GM21390 (cell line): ENCODE measurements at regions not wholly inside any gene's neighbourhood (a gene's known extent, or its start where the extent isn't known, plus 50 kb on each side); places are given as distances from the start of the nearest gene placed in this dataset.

Source experiments
- ATAC-seq: cut with Tn5 transposase; IDR thresholded peaks from one replicate; pipeline ENCODE4 v1.9.1; 2021; ENCODE audit not compliant: unreplicated experiment

DNA sequence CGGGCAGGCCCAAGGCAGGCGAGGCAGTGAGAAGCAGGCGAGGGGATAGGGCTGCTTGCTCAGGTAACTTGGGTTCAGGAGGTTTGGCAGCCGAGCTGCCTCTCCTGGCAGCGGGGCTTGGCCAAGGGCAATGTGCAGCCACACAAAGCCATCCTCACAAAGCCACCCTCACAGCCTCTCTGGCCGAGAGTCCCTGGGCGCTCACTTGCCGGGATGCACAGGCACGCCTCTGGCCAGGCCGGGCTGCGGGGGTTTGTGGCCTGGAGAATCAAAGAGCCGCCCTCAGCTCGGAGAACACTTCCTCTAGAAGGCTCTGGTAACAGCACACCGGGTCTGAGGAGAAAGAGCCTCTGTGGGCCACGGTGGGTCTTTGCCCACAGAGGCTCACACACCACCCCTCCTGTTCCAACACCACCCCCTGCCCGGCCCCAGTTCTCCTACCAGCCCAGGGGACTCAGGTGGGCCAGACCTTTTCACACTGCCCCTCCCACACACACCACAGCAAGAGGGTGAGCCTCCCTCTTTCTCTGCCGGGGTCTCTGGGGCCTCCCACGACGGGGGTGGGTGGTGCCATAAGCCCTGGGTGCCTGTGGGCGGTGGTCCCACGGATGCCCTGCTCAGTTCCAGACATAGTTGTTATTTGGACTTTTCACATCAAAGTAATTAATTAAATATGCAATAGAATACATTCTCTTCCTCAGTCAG, 186.9 kb downstream of the ZFP36L2 start:
- ATAC-seq: no peak

DNA sequence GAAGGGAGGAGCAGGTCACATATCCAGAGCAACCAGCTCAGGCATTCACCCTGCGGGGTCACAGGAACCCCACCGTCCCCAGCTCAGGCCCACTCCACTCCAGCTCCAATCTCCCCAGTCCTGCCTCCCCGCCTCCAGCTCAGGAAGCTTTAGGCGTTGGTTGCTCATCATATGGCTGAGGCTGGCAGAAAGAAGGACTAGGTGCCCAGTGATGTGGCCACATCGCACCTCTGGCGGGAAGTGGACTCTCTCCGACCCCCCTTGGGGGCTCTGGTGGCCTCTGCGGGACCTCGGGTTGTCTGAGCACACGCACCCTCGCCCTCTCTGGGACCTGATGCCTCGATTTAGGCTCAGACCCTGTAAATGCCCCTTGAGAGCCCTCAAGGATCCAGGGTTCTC, 187.7 kb downstream of the ZFP36L2 start:
- ATAC-seq: no peak

DNA sequence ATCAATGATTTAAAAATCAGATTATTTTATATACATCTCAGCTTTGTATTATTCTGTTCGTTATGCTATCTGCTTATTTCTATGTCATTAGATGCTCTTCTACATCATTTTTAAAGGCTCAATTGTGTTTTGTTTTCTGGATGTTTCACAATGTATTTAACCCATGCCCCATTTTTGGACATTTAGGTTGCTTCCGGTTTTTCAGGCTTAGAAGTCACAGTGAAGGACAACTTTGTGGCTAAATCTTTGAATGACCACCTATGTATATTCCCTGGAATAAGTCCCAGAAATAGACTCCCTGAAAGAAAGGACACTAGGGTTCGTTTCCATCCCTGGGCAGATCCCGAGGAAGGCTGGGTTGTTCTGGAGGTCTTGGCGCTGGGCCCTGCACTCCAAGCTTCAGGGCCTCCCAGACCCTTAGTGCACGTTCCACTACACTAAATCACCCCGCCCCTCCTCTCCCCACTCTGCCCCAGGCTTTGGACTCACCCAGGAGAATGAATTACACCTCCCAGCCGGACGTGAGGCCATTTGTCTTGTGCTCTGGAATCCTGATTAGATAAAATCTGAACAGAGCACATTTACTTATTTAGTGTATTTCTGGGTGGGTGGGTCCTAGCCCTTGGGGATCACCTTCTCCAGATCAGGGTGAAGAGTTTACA, 188.2 kb downstream of the ZFP36L2 start:
- no peak for ATAC-seq

DNA sequence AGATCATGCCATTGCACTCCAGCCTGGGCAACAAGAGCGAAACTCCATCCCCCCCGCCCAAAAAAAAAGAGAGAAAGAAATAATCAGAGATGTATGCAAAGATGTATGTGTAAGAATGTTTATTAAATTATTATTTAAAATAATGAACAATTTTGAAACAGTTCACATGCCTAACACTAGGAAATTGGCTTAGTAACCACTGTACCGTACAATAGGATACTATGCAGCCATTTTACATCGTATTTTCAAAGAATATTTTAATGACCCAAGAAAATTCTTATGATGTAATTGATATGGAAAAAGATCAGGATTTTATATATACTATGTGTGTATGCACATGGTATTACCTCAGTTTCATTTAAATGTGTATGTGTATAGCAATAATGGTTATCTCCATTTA, 190.5 kb downstream of the ZFP36L2 start:
- ATAC-seq: no peak

DNA sequence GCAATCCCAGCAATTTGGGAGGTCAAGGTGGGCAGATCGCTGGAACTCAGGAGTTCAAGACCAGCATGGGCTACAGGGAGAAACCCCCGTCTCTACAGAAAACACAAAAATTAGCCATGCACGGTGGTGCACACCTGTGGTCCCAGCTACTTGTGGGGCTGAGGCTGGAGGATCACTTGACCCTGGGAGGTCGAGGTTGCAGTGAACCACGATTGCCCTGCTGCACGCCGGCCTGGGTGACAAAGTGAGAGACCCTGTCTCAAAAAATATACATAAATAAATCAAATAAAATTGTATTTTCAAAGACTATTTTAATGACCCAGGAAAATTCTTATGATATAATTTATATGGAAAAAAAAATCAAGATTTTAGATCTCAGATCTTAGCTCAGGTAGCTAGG, 191.5 kb downstream of the ZFP36L2 start:
- no peak for ATAC-seq

DNA sequence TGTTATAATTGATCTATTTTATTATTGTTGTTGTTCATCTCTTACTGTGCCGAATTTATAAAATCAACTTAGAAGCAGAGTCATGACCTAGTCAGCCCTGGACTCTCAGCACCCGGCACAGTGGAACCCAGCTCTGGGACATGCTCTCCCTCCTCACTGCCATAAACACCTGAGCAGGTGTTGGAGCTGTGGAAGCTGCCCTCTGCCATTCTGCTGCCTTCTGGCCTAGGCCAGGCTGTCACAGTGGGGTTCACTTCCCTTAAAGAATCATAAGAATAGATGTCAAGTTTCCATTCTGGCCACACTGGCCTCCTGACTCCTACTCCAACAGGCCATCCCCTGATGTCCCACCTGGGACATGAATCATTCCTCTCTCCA, 192.2 kb downstream of the ZFP36L2 start:
- ATAC-seq: no peak

DNA sequence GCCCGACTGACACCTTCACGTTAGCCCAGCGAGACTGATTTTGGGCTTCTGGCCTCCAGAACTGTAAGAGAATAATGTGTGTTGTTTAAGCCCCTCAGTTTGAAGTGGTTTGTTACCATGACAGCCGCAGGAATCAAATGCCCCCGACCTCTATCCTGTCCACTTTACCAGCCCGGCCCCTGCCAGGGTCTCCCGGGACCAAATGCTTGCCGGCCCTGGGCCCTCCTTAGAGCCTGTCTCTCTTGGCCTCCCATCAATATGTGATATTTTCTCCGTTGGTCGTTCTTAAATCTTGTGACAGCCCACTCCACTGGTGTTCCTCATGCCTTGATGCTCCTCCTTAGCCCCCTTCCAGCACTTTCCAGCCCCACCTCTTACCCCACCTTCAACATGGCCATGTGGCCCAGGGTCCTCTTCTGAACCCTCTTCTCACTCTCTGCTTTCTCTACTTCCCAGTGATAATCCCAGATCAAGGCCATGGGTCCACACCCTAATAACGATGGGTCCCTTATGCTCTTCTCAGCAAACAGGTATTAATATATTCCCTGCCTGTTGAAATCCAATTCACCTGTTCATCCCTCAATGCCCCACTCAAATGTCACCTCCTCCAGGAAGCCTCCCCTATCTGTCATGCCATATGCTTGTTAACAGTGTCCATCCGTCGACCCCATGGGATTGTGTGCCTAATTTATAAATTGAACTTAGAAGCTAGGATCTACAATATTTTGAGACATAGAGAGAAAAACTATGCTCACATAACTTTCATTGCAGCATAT, 192.8 kb downstream of the ZFP36L2 start:
- no peak for ATAC-seq

DNA sequence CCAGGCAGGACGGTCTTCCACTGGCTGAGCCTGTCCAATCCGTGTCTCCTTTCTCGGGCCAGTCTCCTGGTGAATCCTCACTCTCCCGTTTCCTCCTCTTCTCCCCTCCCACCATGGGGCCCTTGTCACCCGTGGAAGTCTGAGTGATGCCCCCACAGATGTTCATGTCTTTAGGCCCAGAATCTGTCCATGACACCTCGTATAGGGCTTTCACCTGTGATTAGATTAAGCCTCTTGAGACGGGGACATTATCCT, 193.5 kb downstream of the ZFP36L2 start:
- no peak for ATAC-seq

DNA sequence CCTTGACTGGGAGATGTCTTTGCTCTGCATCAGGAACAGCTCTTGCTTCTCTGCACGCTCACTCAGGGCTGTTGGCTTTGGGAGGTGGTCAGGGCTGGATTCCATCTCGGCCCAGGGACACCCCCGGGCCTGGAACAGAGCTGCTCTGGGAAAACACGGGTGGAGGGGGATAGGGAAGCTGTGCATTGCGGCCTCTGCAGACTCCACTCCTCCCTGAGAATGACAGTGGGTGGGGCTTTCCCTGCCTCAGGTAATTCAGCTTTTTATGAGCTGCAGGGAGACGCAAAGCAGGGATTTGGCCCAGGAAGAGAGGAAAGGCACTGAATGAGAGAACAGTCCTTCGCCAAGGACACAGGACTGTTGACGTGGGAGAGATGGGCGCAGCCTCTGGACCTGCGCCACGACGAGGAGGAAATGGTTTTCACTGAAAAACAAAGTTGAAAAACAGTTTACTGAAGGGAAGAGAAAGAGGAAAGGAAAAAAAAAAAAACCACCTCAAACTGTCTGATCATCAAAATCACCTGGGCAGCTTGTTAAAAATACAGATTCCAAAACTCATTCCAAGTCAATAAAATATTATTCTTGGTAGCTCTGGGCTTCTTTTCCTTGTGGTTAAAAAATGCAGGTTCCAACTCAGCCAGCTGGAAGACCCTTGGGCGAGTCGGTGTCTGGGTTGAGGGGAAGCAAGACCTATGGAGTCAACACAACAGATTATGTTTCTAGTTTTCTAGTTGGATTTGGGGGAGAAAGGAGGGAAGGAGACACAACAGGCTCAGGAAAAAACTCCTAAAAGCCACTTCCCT, 194.0 kb downstream of the ZFP36L2 start:
- no peak for ATAC-seq

DNA sequence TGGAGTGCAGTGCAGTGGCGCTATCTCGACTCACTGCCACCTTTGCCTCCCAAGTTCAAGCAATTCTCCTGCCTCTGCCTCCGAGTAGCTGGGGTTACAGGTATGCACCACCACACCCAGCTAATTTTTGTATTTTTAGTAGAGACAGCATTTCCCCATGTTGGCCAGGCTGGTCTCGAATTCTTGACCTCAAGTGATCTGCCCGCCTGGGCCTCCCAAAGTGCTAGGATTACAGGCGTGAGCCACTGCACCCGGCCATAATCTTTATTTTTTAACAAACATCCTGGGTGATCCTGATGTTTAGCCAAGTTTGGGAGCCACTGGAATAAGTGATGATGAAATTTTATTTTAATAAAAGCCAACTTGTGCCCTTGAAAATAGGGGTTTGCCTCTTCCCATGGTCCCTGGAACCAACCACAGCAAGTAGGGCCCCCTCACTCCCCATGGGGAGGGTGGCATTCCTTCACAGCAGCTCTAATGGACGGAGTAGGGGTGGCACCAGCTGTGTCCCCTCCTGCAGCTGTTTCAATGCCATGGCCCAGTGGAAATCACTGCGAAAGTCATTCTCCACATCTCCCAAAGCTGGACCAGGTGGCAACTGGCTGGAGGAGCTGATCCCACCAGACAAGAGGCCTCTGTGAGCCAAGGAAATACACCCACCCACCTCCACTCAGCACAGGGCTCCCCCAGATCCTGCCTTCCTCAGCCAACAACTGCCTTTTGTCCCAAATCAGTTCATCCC, 194.8 kb downstream of the ZFP36L2 start:
- no peak for ATAC-seq

DNA sequence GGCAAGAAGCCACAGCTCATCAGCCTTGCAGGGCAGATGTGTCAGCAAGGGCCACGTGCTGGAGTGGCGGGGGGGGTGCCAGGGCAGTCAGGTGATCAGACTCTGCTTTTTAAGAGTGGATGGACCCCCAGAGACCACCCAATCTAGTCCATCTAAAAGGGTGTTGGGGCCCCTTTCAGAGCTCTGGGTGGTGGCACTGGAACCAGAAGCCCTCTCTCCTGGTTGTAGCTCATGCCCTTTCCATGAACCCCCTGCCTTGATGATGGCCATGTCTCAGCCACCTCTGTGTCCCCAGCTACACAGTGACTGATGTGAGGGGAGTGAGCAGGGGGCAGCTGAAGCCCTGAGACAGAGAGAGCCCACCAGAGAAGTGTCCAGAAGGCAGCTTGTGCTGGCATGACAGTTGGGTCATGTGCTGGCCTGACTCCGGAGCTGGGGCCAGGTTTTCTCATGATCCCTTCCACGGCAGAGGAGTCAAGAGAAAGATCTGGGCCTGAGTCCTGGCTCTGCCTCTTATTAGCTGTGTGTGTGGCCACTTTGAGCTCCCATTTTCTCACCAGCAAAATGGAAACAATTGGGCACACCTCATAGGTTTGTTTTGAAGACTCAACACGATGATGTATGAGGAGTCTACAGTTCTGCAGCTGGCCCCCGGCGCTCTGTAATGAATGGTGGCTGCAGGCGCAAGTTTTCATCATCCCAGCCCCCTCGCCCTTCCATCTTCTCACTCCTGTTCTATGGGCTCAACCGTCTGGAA, 195.7 kb downstream of the ZFP36L2 start:
- no peak for ATAC-seq

DNA sequence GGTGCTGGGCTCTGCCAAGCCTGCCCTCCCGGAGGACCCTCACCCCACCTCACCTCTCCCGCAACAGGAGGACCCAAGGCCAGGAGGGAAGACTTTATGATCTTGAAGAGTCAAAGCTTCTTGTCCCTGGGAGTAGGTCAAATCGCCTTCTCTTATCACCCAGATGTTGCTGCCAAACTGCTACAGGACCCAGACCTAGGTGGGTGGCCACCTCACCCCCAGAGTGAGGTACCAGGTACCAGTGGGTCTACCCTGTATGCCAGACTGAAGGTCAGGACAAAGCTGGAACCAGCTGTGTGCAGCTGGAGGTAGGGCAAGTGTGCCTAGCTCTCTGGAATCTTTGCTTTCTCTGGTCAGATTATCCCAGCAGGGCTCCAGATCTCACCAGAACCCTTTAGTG, 197.2 kb downstream of the ZFP36L2 start:
- ATAC-seq: no peak

DNA sequence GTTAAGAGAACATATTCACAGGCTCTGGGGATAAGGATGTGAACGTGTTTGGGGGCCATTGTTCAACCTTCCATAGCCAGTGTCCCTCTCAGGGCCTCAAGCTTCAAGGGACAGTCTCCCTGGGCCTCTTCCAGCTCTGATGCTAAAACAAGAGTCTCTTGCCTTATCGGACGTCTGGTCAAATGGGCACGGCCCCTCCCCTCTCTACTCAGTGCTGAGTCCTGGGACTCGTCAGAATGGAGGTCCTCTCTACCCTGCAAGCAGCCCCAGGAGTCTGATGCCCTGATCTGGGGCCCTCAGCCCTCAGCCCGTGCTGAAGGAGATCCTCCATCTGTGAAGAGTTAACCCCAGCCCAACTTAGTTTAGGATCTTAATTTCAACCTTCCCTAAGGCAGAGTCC, 198.2 kb downstream of the ZFP36L2 start:
- ATAC-seq: no peak

DNA sequence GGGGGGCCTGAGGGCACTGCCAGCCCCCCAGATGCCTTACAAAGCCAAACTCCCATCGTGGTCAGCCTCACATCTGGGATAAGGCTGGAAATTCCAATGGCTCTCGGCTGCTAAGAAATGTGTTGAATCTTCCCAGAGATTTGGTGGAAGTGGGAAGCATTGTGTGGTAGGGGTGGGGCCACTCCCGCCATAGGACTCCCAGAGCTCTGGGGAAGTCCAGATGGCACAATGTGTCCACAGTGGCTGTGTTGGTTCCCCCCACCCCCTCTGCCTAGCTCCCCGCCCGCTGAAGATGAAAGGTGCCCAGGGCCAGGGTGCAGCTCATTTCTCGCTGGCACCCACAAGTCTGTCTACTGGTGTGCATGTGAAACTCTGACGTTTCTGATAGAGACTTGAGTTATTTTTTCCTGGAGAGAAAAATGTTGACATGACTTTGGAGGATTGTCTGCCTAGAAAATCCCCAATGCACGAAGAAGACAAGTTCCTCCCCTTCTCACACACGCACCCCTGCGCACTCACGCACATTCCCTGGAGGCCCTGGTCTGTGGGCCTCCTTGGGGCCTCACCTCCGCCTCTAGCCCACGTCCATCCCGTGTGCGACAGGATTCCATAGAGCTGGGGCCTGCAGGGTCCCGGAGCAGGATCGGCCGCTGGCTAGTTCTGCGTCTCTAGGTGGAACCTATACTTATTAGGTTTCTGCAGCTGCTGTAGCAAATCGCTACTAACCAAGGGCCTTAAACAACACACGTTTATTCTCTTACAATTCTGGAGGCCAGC, 199.1 kb downstream of the ZFP36L2 start:
- ATAC-seq: no peak

DNA sequence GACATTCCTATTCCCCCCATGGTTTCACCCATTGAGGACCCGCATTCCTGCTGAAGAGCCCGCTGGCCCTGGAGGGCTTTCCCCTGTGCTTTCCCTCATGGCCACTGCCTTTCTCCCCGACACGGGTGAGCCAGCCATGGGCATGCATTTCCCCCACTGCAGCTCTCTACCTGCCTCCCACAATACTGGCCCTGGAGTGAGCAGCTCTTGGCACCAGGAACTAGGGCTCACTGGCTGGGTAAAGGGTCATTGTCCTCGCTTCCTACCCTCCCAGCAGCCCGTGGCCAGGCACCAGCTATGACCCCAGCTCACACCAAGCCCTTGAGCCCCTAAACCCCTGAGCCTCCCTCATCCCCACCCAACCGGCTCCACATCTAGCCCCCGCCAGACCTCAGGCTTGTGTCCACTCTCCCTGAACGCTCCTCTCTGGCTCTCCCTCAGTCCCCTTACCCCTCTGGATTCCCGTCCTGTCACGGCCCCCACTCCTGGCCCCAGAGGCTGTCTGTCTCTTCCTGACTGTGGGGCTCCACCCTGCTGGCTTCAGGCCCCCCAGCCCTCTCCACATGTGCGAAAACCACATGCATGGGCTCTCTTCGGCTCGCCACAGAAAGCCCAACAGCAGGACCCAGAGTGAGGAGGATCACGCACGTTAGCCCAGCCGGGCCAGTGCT, 199.8 kb downstream of the ZFP36L2 start:
- no peak for ATAC-seq

DNA sequence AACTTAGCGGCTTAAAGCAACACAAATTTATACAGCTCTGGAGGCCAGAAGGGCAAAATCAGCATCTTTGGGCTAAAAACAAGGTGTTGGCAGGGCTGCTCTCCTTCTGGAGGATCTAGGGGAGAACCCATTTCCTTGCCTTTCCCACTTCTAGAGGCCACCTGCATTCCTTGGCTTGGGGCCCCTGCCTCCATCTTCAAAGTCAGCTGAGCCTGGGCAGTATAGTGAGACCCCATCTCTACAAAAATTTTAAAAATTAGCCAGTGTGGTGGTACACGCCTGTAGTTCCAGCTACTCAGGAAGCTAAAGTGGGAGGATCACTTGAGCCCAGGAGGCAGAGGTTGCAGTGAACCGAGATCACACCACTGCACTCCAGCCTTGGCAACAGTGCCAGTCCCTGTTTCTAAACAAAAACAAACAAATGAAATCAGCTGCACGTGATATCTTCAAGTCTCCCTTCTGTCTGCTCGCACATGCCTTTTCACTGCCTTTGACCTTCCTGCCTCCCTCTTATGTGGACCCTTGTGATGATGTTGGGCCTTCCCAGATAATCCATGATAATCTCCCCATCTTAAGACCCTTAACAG, 200.6 kb downstream of the ZFP36L2 start:
- no peak for ATAC-seq

DNA sequence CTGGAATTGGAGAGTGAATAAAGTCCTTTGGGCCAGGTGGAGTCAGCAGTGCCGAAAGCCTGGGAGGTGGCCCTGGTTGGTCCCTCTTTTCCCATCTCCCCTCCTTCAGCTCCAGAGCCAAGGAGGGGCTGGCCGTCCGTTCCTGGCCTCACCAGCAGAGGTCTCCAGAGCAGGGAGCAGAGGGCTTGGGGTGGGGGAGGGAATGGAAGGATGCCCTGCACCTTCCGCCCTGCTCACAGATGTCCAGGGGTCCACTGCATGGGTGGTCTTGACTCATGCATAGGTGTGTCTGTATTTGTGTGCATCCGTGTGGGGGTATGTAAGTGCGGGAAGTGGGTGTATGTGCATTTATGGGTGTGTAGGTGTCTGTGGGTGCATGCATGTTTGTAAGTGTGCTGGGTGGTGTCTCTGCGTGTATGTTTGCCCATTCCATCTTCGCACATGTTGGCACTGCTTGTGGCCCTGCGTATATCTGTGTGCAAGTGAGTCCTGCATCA, 201.8 kb downstream of the ZFP36L2 start:
- ATAC-seq: no peak

DNA sequence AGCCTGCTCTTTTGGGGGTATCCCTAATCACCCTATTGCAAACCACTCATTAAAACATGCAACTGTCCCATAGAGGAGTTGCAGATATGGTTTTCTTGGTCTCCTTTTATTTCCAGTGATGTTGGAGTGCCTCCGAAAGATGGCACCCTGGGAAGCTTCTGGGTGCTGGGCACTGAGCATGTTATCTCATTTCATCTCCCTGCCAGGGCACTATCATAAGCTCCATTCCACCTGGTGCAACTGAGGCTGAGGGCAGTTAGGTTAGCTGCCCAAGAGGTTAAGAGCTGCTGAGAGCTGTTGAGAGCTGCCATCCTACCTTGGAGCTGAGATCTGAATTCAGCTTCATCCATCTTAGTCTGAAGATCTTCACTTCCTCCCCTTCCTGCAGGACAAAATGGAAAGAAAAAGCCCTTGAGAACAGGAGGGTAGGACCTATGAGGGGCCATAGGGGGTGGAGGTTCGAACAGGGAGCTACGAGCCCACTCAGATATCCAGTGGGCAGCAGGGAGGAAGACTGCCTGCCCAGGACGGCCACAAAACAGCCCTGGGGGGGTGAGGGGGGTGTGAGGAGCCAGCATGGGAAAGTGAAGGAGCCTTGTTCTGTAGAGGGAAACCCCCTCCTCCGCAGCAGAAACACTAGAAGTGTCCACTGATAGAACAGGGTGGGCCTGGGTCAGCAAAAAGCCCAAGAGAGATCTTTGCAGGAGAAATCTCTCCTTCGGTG, 202.5 kb downstream of the ZFP36L2 start:
- no peak for ATAC-seq
